ENCODE measurements at regions not wholly inside any gene's neighbourhood (a gene's known extent, or its start where the extent isn't known, plus 50 kb on each side); places are given as distances from the start of the nearest gene placed in this dataset.

GRCh38 chr2:136375017-136375901 is 257.3 kb upstream of the CXCR4 start:
- no peak for DNase-seq (ENCODE audit: low read depth)

DNA sequence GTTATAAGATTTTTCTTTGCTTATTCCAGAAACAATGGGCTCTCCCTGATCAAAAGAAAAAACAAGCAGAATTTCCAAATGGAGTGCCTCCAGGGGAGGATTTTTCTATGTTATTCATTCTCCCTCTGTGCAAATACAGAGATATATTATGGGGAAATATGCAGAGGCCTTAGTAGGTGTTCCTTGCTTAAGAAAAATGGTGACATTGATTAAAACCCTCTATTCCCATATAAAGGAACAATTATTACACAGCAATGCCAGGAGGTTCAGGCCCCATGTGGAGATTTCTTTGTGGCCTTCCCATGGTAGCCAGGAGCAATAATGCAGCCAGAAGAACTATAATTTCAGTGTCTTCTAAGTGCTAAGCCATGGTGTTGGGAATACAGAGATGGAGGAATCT is 255.9 kb upstream of the CXCR4 start:
- DNase-seq (ENCODE audit: low read depth), result no peak

- no peak for DNase-seq (ENCODE audit: low read depth)
Observed at GRCh38 chr2:136373029-136373428, 255.1 kb upstream of the CXCR4 start.

DNA sequence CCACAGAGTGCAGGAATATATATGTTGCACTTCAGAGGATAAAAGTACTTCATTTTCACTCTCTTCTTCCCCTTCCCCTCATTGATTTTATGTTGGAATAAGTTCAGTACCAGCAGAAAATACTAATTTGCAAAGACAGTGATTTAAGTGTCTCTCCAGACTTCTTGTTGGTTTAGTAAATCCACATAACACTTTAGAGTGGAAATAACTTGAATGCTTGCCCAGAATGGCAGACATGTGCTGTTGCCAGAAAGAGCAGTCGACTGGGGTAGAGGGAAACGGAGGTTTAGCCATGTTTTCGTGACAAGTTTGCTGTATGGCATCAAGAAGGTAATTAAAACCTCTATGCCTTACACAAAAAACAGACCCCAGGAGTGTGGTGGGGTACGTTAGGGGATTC is 246.0 kb upstream of the CXCR4 start:
- DNase-seq (ENCODE audit: low read depth), result no peak

GRCh38 chr2:136363470-136363869 is 245.5 kb upstream of the CXCR4 start:
- DNase-seq (ENCODE audit: low read depth), result no peak

- peak; percentile 24 for DNase-seq (ENCODE audit: low read depth)
Observed at GRCh38 chr2:136362676-136363390, 244.9 kb upstream of the CXCR4 start.

DNA sequence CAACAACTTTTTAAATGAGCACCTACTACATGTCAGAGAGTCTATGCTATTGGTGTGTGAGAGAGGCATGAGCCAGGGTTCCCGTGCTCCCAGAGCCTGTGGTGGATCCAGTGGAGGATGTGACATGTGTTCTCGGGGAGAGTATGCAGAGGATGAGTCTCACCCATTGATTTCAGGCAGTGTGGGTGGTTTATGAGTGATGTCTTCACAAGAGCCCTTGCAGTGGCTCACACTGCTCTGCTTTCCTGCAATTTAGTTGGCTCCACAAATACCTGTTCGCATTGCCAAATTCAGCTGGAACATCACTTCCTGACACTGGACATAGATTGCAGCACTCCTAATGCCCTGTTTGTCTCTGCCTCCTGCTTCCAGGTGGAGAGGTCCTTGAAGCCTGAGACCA is 243.6 kb upstream of the CXCR4 start:
- no peak for DNase-seq (ENCODE audit: low read depth)

GRCh38 chr2:136360790-136361189 is 242.8 kb upstream of the CXCR4 start:
- no peak for DNase-seq (ENCODE audit: low read depth)

DNA sequence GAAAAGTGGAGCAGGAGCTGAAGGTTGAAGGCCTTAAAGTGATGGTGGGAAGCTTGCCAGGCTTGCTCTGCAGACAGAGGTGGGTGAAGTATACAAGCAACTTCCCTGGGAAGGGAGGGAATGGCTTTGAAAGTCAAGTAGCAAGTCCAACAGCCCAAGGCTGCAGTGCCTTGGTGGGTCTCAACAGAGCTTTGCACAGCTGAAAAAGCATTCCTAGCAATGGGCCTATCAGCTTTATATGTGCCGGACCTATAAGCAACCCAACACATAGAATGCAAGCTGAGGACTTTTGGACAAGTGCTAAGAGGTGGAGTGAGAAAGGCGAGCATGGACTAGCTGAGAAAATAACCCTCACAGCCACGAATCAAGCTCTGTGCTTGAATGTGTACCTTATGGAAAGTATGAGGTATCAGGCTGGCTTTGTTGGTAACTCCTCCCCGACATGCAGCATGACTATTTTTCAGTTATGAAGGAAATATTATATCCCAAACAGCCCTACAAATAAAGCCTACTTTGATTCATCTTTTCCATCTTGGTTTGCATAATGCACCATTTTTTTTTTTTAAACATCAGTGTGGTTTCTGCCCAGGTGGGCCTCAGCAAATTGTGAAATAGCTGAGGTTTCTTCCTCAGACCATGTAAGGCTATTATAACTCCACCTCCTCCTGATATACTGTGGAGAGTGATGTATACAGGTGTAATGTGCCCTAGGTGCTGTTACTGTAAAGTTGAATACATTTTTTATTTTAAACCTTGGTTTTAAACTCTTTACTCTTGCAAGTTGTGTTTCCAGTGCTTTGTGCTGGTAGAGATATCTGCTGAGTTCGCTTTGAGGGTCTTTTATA is 241.4 kb upstream of the CXCR4 start:
- DNase-seq (ENCODE audit: low read depth), result no peak

DNA sequence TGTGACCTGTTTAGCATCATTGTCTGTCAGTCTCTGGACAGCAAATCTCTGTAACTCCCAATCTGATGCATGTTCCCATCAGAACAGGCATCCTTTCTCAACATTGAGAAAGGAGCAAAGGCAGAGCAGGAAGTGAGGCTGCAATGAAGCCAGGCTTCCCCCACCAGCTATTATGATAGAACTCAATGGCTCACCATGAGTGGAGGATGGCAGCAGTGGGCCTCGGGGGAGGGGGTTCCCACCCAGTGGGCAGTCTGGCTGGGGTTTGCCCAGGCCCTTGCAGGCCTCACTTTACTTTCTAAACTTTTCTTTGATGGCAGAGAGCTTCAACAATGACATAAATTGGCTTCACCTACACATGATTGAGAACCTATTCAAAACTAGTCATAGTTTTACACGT is 240.6 kb upstream of the CXCR4 start:
- DNase-seq (ENCODE audit: low read depth), result no peak

DNA sequence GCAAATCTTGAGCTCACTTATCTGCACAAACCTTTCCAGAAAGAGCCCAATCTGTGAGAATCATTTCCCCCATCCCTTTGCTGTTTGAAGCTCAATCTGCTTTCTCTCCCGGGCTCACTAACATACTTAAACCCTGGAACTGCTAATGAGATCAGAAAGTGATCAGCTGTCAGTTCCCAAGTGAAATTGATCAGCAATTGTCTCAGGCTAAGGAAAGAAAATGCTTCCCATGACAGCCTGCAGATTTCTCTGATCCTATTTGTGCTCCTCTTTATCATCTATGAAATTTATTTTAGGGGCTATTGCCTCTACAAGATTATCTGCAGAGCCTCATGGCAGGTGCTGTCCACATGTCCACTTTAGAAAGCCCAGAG is 239.0 kb upstream of the CXCR4 start:
- no peak for DNase-seq (ENCODE audit: low read depth)

GRCh38 chr2:136356125-136357006 is 238.4 kb upstream of the CXCR4 start:
- no peak for DNase-seq (ENCODE audit: low read depth)

- no peak for DNase-seq (ENCODE audit: low read depth)
Observed at GRCh38 chr2:136351684-136352083, 233.7 kb upstream of the CXCR4 start.

- DNase-seq (ENCODE audit: low read depth), result no peak
Observed at GRCh38 chr2:136347981-136348380, 230.0 kb upstream of the CXCR4 start.

GRCh38 chr2:136344339-136344738 is 226.4 kb upstream of the CXCR4 start:
- DNase-seq (ENCODE audit: low read depth), result no peak

- DNase-seq (ENCODE audit: low read depth), result no peak
Observed at GRCh38 chr2:136342138-136342537, 224.2 kb upstream of the CXCR4 start.

- DNase-seq (ENCODE audit: low read depth), result no peak
Observed at GRCh38 chr2:136334967-136335366, 217.0 kb upstream of the CXCR4 start.

DNA sequence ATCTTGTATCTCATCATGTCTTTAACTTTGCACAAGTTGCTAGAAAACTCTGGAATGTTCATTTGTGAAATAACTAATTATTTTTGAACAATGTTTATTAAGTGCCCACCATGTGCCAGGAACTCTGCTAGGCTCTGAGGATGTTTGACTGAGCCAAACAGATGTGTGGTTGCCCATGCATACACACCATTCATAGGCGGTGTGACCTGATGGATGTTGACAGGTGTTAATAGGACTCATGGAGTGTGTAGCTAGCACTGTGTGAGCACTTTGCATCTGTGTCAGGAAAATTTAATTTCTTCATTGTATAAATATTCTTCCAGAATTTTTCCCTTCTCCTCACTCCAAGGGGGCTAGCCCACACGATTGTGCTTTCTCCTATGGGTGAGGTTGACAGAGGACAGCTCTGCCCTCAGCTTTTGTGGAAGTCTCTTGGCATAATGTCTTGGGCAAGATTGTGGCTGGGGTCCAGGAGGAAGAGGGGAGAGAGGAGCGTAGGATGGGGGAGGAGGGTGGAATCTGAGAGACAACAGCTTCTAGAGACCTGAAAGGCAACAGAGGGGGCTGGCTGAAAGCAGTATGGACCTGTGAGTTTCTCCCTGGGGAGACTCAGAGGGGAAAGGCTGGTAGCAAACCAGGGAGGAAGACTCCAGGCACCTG is 214.6 kb upstream of the CXCR4 start:
- no peak for DNase-seq (ENCODE audit: low read depth)

DNA sequence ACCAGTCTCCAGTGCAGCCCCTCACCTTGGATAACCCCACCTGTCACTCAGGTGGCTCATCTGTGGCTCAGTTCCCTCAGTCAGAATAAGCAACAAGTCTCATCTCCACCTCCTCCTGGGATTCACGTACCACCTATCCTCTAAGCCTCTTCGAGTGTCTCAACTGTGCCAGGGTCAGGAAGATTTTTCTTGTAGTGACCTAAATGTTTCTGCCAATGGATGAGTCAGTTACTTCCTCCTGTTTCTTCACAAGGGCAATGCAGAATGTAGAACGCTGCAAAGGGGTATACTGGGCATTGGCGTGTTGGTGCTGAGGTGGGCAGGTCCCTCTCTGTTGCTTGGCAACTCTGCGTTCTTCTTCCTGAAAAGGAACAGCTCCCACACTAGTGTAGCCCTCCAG is 213.3 kb upstream of the CXCR4 start:
- peak; percentile 20 for DNase-seq (ENCODE audit: low read depth)

- no peak for DNase-seq (ENCODE audit: low read depth)
Observed at GRCh38 chr2:136328207-136328795, 210.4 kb upstream of the CXCR4 start.
